OCI-LY7 (cell line): ENCODE measurements at regions not wholly inside any gene's neighbourhood (a gene's known extent, or its start where the extent isn't known, plus 50 kb on each side); places are given as distances from the start of the nearest gene placed in this dataset.

Experiments
- BruUV-seq: library from RNA; stranded (reverse); fragments of 400-500 nt; replicated peaks from 2 replicates; lab custom pipeline; 2021; lab: Mats Ljungman, UMichigan
- CTCF ChIA-PET: fragments of 300-600 bp; sonication (Branson Sonifier 250); formaldehyde crosslinking; loops from one replicate; lab custom pipeline; 2022; ENCODE audit warnings: antibody characterized with exemption; ENCODE audit not compliant: unreplicated experiment; lab: Charles Lee
- POLR2A ChIA-PET: fragments of 300-600 bp; sonication (Branson Sonifier 250); formaldehyde crosslinking; loops from one replicate; lab custom pipeline; 2022; ENCODE audit warnings: antibody characterized with exemption; lab: Charles Lee
- DNase-seq: peaks from one replicate; pipeline ENCODE4 v3.0.0-alpha.2; 2015; ENCODE audit warnings: low spot score
- H2AFZ ChIP-seq: fragments of 200-600 bp; sonication (generic), shearing (Covaris generic); 2 replicates; pipeline ENCODE4 v1.6.1; 2014; ENCODE audit warnings: mild to moderate bottlenecking, antibody characterized with exemption, low read length, moderate library complexity
- H3K27ac ChIP-seq: fragments of 200-600 bp; sonication (generic); 2 replicates; pipeline ENCODE4 v1.5.1; 2014; ENCODE audit warnings: mixed run types, low read depth, mild to moderate bottlenecking, moderate library complexity, low read length, inconsistent platforms; ENCODE audit not compliant: poor library complexity, severe bottlenecking
- H3K36me3 ChIP-seq: fragments of 200-600 bp; sonication (generic); 2 replicates; pipeline ENCODE4 v1.6.1; 2014; ENCODE audit warnings: mild to moderate bottlenecking, antibody characterized with exemption, low read length, moderate library complexity, mixed read lengths; ENCODE audit not compliant: insufficient read depth
- H3K4me1 ChIP-seq: fragments of 200-600 bp; sonication (generic); 2 replicates; pipeline ENCODE4 v1.5.1; 2014; ENCODE audit warnings: mild to moderate bottlenecking, low read length; ENCODE audit not compliant: insufficient read depth, poor library complexity, severe bottlenecking
- H3K4me2 ChIP-seq: fragments of 200-600 bp; sonication (generic); 2 replicates; pipeline ENCODE4 v1.6.1; 2014; ENCODE audit warnings: mild to moderate bottlenecking, low read length
- H3K4me3 ChIP-seq: fragments of 200-600 bp; sonication (generic); 2 replicates; pipeline ENCODE4 v1.5.1; 2014; ENCODE audit warnings: mild to moderate bottlenecking, low read depth, low read length; ENCODE audit not compliant: poor library complexity, severe bottlenecking
- H3K79me2 ChIP-seq: fragments of 200-600 bp; sonication (generic); 2 replicates; pipeline ENCODE4 v1.6.1; 2016; ENCODE audit warnings: low read depth, mild to moderate bottlenecking, low read length, moderate library complexity, mixed read lengths; ENCODE audit not compliant: insufficient read depth
- H3K9me2 ChIP-seq: fragments of 200-600 bp; sonication (generic); 2 replicates; pipeline ENCODE4 v1.6.1; 2016; ENCODE audit warnings: mild to moderate bottlenecking, low read length, mixed read lengths; ENCODE audit not compliant: insufficient read depth
- H3K9me3 ChIP-seq: fragments of 200-600 bp; sonication (generic); 2 replicates; pipeline ENCODE4 v1.6.1; 2014; ENCODE audit warnings: mild to moderate bottlenecking, mixed run types, low read length, mixed read lengths
- H4K20me1 ChIP-seq: fragments of 200-600 bp; sonication (generic); 2 replicates; pipeline ENCODE4 v1.6.1; 2014; ENCODE audit warnings: mild to moderate bottlenecking, antibody characterized with exemption, low read length, moderate library complexity, mixed read lengths; ENCODE audit not compliant: insufficient read depth
- EZH2phosphoT487 ChIP-seq: fragments of 200-600 bp; sonication (generic); IDR thresholded peaks from 2 replicates; pipeline ENCODE4 v1.6.1; 2018; ENCODE audit warnings: low read depth, borderline replicate concordance, mild to moderate bottlenecking, mixed run types, antibody characterized with exemption, low read length, moderate library complexity, mixed read lengths
- intact Hi-C: fragments of 100-400 bp; cut with micrococcal nuclease; formaldehyde crosslinking; loops from one replicate; pipeline ENCODE4 v1.10.0; 2022; ENCODE audit not compliant: unreplicated experiment
- TF ChIP-seq, protein P1 (sequence below): fragments of 200-600 bp; sonication (generic); conservative IDR thresholded peaks from 2 replicates; pipeline ENCODE4 v1.5.1; 2014; ENCODE audit warnings: mild to moderate bottlenecking, antibody characterized with exemption, low read length, moderate library complexity, mixed read lengths

DNA sequence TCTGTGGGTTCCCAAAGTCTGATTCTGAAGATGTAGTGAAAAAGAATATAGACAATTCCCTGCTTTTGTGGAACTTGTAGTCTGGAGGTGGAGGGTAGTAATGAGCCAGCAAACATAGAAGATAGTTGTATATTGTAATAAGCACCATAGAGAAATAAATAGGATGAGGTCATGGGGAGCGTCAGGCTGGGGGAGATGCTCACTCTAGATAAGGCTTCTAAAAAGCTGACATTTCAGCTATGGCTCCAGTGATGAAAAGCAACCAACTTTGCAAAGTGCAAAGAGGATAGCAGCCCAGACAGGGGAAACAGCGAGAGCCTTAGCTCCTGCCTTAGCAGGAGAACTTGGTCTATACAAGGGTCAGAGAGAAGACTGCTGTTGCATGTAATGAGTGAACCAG is 98.0 kb upstream of the RALGPS2 start:
- no peaks in the 10 kb centered on the region for H3K9me2 ChIP-seq
- intact Hi-C loops: no loop called here
- no peak overlapping the region for H3K27ac ChIP-seq
- no peaks in the 10 kb centered on the region for H3K79me2 ChIP-seq
- CTCF ChIA-PET: no interaction called here
- H4K20me1 ChIP-seq: no peaks in the 10 kb centered on the region
- BruUV-seq: no TSS peak
- no peak for DNase-seq
- no peak overlapping the region for H2AFZ ChIP-seq
- POLR2A ChIA-PET: interaction anchor here (0.6 to 1.9 kb wide), 6 partner anchors 10 to 63 kb away, joined by 3 to 7 read pairs (median 4); no protein-coding TSS in a partner anchor
- no peaks in the 10 kb centered on the region for H3K9me3 ChIP-seq
- H3K4me3 ChIP-seq: no peak overlapping the region
- no peaks in the 10 kb centered on the region for H3K4me1 ChIP-seq
- H3K36me3 ChIP-seq: no peaks in the 10 kb centered on the region
- TF ChIP-seq, protein P1, sequence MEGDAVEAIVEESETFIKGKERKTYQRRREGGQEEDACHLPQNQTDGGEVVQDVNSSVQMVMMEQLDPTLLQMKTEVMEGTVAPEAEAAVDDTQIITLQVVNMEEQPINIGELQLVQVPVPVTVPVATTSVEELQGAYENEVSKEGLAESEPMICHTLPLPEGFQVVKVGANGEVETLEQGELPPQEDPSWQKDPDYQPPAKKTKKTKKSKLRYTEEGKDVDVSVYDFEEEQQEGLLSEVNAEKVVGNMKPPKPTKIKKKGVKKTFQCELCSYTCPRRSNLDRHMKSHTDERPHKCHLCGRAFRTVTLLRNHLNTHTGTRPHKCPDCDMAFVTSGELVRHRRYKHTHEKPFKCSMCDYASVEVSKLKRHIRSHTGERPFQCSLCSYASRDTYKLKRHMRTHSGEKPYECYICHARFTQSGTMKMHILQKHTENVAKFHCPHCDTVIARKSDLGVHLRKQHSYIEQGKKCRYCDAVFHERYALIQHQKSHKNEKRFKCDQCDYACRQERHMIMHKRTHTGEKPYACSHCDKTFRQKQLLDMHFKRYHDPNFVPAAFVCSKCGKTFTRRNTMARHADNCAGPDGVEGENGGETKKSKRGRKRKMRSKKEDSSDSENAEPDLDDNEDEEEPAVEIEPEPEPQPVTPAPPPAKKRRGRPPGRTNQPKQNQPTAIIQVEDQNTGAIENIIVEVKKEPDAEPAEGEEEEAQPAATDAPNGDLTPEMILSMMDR: no peak
- no peak overlapping the region for H3K4me2 ChIP-seq

GRCh38 chr1:178628637-178629251 is 96.3 kb upstream of the RALGPS2 start:
- ChIA-PET POLR2A (no interaction called here), CTCF (no interaction called here)
- Histone ChIP-seq H3K79me2 (no peaks in the 10 kb centered on the region), H3K9me2 (no peaks in the 10 kb centered on the region), H3K4me3 (no peak overlapping the region), H3K4me1 (no peaks in the 10 kb centered on the region), H4K20me1 (no peaks in the 10 kb centered on the region), H3K36me3 (no peaks in the 10 kb centered on the region), H3K4me2 (no peak overlapping the region), H3K9me3 (no peaks in the 10 kb centered on the region), H3K27ac (no peak overlapping the region), H2AFZ (no peak overlapping the region)
- TF ChIP-seq, protein P1: no peak
- TF ChIP-seq EZH2phosphoT487: no peak
- intact Hi-C loops: no loop called here
- BruUV-seq: no TSS peak
- no peak for DNase-seq

DNA sequence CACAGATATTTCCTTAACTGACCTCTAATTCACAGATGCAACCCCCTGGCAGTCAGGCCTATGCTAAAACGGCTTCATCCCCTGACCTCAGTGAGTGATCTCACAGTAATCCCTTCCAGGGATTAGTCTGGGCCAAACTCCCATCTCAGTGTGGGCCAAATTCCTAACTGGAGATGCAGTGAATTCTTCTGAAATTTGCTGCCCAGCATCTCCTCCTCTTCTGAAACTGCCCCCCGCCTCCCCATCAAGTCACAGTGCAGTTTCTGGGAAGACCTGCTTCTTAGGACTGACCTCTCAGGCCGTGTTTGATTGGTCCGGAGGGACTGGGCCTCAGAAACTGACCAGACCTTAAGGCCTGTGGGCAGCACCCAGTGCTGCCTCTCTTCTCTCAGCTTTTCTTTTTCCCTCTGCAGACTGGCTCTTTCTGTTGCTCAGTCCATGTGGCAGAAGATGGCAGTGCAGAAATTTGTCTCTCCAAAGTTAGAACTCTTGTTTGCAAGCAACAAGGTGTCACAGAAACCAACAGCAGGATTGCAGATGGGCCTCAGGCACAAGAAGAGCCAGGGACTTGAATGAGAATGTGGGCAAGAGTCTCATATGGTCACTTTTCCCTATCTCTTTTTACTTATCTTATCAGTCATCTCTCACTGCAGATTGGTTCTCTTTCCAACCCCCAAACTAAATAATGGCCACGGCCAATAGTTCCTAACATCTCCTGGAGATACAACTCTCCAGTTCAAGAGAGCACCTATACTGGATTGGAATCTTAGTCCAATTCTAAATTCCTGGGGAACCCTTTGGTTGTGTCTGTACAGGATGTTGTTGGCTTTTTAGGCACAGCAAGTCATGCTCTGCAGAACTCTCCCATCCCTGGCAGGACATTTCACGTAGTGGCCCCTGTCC is 95.5 kb upstream of the RALGPS2 start:
- BruUV-seq: no TSS peak
- H3K9me3 ChIP-seq: no peaks in the 10 kb centered on the region
- intact Hi-C loops: no loop called here

More for the DNA sequence above, 95.5 kb upstream of the RALGPS2 start:
- Histone ChIP-seq H3K4me2 (no peak overlapping the region), H3K9me2 (no peaks in the 10 kb centered on the region), H3K4me3 (no peak overlapping the region), H3K36me3 (no peaks in the 10 kb centered on the region), H3K4me1 (no peaks in the 10 kb centered on the region), H2AFZ (no peak overlapping the region), H3K27ac (no peak overlapping the region), H3K79me2 (no peaks in the 10 kb centered on the region), H4K20me1 (no peaks in the 10 kb centered on the region)
- POLR2A ChIA-PET: interaction anchor here (1.5 kb wide), 1 partner anchor 13 kb away, joined by 5 read pairs; no protein-coding TSS in a partner anchor
- CTCF ChIA-PET: no interaction called here
- TF ChIP-seq, protein P1: no peak
- no peak for TF ChIP-seq EZH2phosphoT487
- no peak for DNase-seq
